MM.1S (cell line): ENCODE measurements at regions not wholly inside any gene's neighbourhood (a gene's known extent, or its start where the extent isn't known, plus 50 kb on each side); places are given as distances from the start of the nearest gene placed in this dataset.

Experiments used
- EZH2 ChIP-seq: fragments of 300-600 bp; sonication (generic); optimal IDR thresholded peaks from 2 replicates; pipeline ENCODE3; 2017; ENCODE audit warnings: low read depth, mild to moderate bottlenecking, antibody characterized with exemption, low read length, mixed read lengths
- EZH2phosphoT487 ChIP-seq: fragments of 300-600 bp; sonication (generic); IDR thresholded peaks from 2 replicates; pipeline ENCODE4 v1.6.1; 2018; ENCODE audit warnings: antibody characterized with exemption, low read length
- TF ChIP-seq, protein P1 (sequence below): fragments of 300-600 bp; sonication (generic); IDR thresholded peaks from 2 replicates; pipeline ENCODE4 v1.5.1; 2016; ENCODE audit warnings: antibody characterized with exemption, low read length, mixed read lengths

DNA sequence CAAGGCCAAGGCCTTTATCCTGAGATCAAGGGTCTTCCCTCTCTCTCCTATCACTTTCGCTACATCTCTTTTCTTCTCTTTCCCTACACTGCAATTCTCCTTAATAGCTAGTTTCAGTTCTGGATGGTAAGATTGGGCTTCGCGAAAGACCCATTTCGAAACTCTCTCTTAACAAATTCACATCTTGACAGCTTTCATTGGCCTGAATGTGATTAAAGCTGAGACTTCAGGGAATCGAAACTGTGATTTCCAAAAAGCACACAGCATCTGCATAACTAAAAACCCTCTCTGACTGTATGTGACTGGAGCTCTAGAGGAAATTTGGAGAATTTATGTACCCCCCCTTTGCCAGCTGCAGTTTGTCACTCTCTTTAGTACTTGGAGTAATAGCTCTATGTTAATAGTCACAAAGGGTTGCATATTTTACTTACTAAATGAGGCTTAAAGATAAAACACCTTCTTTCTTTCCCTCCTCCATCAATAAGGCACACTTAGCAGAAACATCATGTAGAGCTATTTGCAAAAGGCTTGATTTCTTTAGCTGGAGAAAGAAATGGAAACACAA lies 105.3 kb upstream of the FAM20A start:
- TF ChIP-seq, protein P1, sequence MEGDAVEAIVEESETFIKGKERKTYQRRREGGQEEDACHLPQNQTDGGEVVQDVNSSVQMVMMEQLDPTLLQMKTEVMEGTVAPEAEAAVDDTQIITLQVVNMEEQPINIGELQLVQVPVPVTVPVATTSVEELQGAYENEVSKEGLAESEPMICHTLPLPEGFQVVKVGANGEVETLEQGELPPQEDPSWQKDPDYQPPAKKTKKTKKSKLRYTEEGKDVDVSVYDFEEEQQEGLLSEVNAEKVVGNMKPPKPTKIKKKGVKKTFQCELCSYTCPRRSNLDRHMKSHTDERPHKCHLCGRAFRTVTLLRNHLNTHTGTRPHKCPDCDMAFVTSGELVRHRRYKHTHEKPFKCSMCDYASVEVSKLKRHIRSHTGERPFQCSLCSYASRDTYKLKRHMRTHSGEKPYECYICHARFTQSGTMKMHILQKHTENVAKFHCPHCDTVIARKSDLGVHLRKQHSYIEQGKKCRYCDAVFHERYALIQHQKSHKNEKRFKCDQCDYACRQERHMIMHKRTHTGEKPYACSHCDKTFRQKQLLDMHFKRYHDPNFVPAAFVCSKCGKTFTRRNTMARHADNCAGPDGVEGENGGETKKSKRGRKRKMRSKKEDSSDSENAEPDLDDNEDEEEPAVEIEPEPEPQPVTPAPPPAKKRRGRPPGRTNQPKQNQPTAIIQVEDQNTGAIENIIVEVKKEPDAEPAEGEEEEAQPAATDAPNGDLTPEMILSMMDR = no peak
- no peak for TF ChIP-seq EZH2
- TF ChIP-seq EZH2phosphoT487 = no peak
